Ascending aorta (tissue), 2 donors: ENCODE measurements at regions not wholly inside any gene's neighbourhood (a gene's known extent, or its start where the extent isn't known, plus 50 kb on each side); places are given as distances from the start of the nearest gene placed in this dataset.

Source experiments
- DNase-seq, 2 donors: peaks; one replicate each; pipeline ENCODE4 v3.0.0-alpha.2; 2019; ENCODE audit warnings: low spot score in 2 of 2
- H3K27ac ChIP-seq, 2 donors: fragments of 200-600 bp; sonication (generic); one replicate each; pipeline ENCODE4 v1.5.1; 2016 to 2017; ENCODE audit warnings: mild to moderate bottlenecking in 1 of 2
- H3K27me3 ChIP-seq: fragments of 200-600 bp; sonication (generic); one replicate; pipeline ENCODE4 v1.5.1; 2017
- H3K36me3 ChIP-seq, 2 donors: fragments of 200-600 bp; sonication (generic); one replicate each; pipeline ENCODE4 v1.5.1; 2016
- H3K4me1 ChIP-seq, 2 donors: fragments of 200-600 bp; sonication (generic); one replicate each; pipeline ENCODE4 v1.5.1; 2016 to 2017; ENCODE audit warnings: mild to moderate bottlenecking in 1 of 2
- H3K4me3 ChIP-seq, 2 donors: fragments of 200-600 bp; sonication (generic); one replicate each; pipeline ENCODE4 v1.5.1; 2016 to 2017; ENCODE audit warnings: mild to moderate bottlenecking in 1 of 2
- H3K9me3 ChIP-seq, 2 donors: fragments of 200-600 bp; sonication (generic); one replicate each; pipeline ENCODE4 v1.5.1; 2016
- CTCF ChIP-seq, 3 experiments: fragments of 200-600 bp in 2 of 3; fragments of 450-650 bp in 1 of 3; sonication (generic) in 2 of 3; IDR thresholded peaks; one replicate each; pipeline ENCODE4 v1.5.1; 2016 to 2019; ENCODE audit warnings: antibody characterized with exemption in 3 of 3, mild to moderate bottlenecking in 1 of 3, moderate library complexity in 1 of 3
- intact Hi-C: fragments of 100-400 bp; cut with DNase I; formaldehyde crosslinking; loops from one replicate; pipeline ENCODE4 v1.15.1; 2023

GRCh38 chr4:164483711-164484110 is 270.2 kb upstream of the SMIM31 start:
- DNase-seq, result no peak
- Histone ChIP-seq H3K36me3 (no peaks in the 10 kb centered on the region), H3K9me3 (no peaks in the 10 kb centered on the region), H3K4me1 (no peaks in the 10 kb centered on the region), H3K27me3 (no peaks in the 10 kb centered on the region), H3K27ac (no peak overlapping the region), H3K4me3 (no peak overlapping the region)
- intact Hi-C loops, result no loop called here
- no peak for TF ChIP-seq CTCF (IDR thresholded peaks at IDR 0.05)

GRCh38 chr4:164484551-164484950 is 269.4 kb upstream of the SMIM31 start:
- DNase-seq, result no peak
- Histone ChIP-seq H3K27me3 (no peaks in the 10 kb centered on the region), H3K27ac (no peak overlapping the region), H3K4me1 (no peaks in the 10 kb centered on the region), H3K9me3 (no peaks in the 10 kb centered on the region), H3K4me3 (no peak overlapping the region), H3K36me3 (no peaks in the 10 kb centered on the region)
- intact Hi-C loops, result no loop called here
- TF ChIP-seq CTCF (IDR thresholded peaks at IDR 0.05), result no peak

GRCh38 chr4:164485136-164485535 is 268.8 kb upstream of the SMIM31 start:
- TF ChIP-seq CTCF (IDR thresholded peaks at IDR 0.05), result no peak
- DNase-seq, result no peak
- intact Hi-C loops, result no loop called here

GRCh38 chr4:164488114-164488513 is 265.8 kb upstream of the SMIM31 start:
- Histone ChIP-seq H3K27ac (no peak overlapping the region), H3K4me1 (no peaks in the 10 kb centered on the region), H3K36me3 (no peaks in the 10 kb centered on the region), H3K9me3 (no peaks in the 10 kb centered on the region), H3K4me3 (no peak overlapping the region), H3K27me3 (no peaks in the 10 kb centered on the region)
- no peak for TF ChIP-seq CTCF (IDR thresholded peaks at IDR 0.05)
- intact Hi-C loops, result no loop called here
- DNase-seq, result no peak

More at GRCh38 chr4:164485136-164485535, 268.8 kb upstream of the SMIM31 start:
- no peaks in the 10 kb centered on the region for H3K27me3 ChIP-seq
- H3K4me3 ChIP-seq, result no peak overlapping the region
- H3K9me3 ChIP-seq, result no peaks in the 10 kb centered on the region
- H3K36me3 ChIP-seq, result no peaks in the 10 kb centered on the region
- no peaks in the 10 kb centered on the region for H3K4me1 ChIP-seq
- no peak overlapping the region for H3K27ac ChIP-seq

GRCh38 chr4:164501074-164501473 is 252.9 kb upstream of the SMIM31 start:
- no peaks in the 10 kb centered on the region for H3K36me3 ChIP-seq
- DNase-seq, result no peak
- no peaks in the 10 kb centered on the region for H3K4me1 ChIP-seq
- intact Hi-C loops, result no loop called here
- H3K9me3 ChIP-seq, result peaks cover 0 to 9% of the 10 kb centered on the region in 2 donors
- H3K27me3 ChIP-seq, result no peaks in the 10 kb centered on the region
- no peak overlapping the region for H3K27ac ChIP-seq
- H3K4me3 ChIP-seq, result no peak overlapping the region
- no peak for TF ChIP-seq CTCF (IDR thresholded peaks at IDR 0.05)

GRCh38 chr4:164503874-164504273 is 250.1 kb upstream of the SMIM31 start:
- Histone ChIP-seq H3K9me3 (peaks cover 0 to 9% of the 10 kb centered on the region in 2 donors), H3K27ac (no peak overlapping the region), H3K27me3 (no peaks in the 10 kb centered on the region), H3K4me1 (no peaks in the 10 kb centered on the region), H3K36me3 (no peaks in the 10 kb centered on the region), H3K4me3 (no peak overlapping the region)
- DNase-seq, result no peak
- intact Hi-C loops, result no loop called here
- TF ChIP-seq CTCF (IDR thresholded peaks at IDR 0.05), result no peak
